Brain microvascular endothelial cell (primary cell): ENCODE measurements at regions not wholly inside any gene's neighbourhood (a gene's known extent, or its start where the extent isn't known, plus 50 kb on each side); places are given as distances from the start of the nearest gene placed in this dataset.

Source experiments
- DNase-seq: peaks from one replicate; pipeline ENCODE4 v3.0.0-alpha.2; 2020
- H3K27ac ChIP-seq: fragments of 250-450 bp; sonication (Bioruptor Pico); 2 replicates; pipeline ENCODE4 v1.5.1; 2020; ENCODE audit warnings: mild to moderate bottlenecking, moderate library complexity
- H3K27me3 ChIP-seq: fragments of 250-450 bp; sonication (Bioruptor Pico); replicated peaks from 2 replicates; pipeline ENCODE4 v1.5.1; 2020; ENCODE audit warnings: mild to moderate bottlenecking
- H3K36me3 ChIP-seq: fragments of 250-450 bp; sonication (Bioruptor Pico); replicated peaks from 2 replicates; pipeline ENCODE4 v1.5.1; 2020; ENCODE audit warnings: mild to moderate bottlenecking
- H3K4me3 ChIP-seq: 2 replicates; pipeline ENCODE4 v1.5.1; 2011; ENCODE audit warnings: low read depth, mild to moderate bottlenecking, control low read depth, low read length, moderate library complexity
- CTCF ChIP-seq: IDR thresholded peaks from 2 replicates; pipeline ENCODE4 v1.5.1; 2011; ENCODE audit warnings: low read depth, mild to moderate bottlenecking, moderate library complexity, low read length, control low read depth, inconsistent platforms; ENCODE audit errors: missing control alignments
- in situ Hi-C: cut with HindIII; loops from 2 replicates; pipeline ENCODE4 v1.10.0; 2017; ENCODE audit warnings: low sequenced_read_pairs, low pct_ligation_motif_present

GRCh38 chr14:98961191-98961590 is 310.8 kb downstream of the BCL11B start:
- Histone ChIP-seq H3K36me3 (no peaks in the 10 kb centered on the region), H3K4me3 (no peak overlapping the region), H3K27me3 (no peaks in the 10 kb centered on the region), H3K27ac (no peak overlapping the region)
- in situ Hi-C loops = no loop called here
- no peak for TF ChIP-seq CTCF
- DNase-seq = no peak

- Histone ChIP-seq H3K4me3 (no peak overlapping the region), H3K36me3 (no peaks in the 10 kb centered on the region), H3K27ac (no peak overlapping the region), H3K27me3 (no peaks in the 10 kb centered on the region)
- no peak for TF ChIP-seq CTCF
- in situ Hi-C loops = no loop called here
- no peak for DNase-seq
Observed at GRCh38 chr14:98962118-98962517, 309.9 kb downstream of the BCL11B start.

DNA sequence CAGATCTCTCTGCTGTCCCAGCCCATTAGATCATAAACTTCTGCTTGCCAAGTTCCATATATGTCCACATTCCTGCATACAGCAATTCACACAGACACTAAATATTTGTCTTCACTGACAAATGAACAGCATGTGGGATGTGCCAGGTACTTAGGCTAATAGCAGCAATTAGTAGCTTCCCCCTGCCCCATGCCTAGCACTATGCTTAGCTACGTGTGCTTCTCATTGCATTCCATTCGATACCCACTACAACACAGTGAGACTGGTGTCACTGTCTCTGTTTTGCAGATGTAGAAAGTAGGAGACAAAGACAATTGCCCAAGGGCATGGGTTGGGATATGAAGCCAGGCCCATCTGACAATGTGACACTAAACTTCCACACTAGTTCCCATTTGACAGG is 308.4 kb downstream of the BCL11B start:
- Histone ChIP-seq H3K27me3 (no peaks in the 10 kb centered on the region), H3K27ac (no peak overlapping the region), H3K4me3 (no peak overlapping the region), H3K36me3 (no peaks in the 10 kb centered on the region)
- in situ Hi-C loops = no loop called here
- no peak for DNase-seq
- no peak for TF ChIP-seq CTCF

DNA sequence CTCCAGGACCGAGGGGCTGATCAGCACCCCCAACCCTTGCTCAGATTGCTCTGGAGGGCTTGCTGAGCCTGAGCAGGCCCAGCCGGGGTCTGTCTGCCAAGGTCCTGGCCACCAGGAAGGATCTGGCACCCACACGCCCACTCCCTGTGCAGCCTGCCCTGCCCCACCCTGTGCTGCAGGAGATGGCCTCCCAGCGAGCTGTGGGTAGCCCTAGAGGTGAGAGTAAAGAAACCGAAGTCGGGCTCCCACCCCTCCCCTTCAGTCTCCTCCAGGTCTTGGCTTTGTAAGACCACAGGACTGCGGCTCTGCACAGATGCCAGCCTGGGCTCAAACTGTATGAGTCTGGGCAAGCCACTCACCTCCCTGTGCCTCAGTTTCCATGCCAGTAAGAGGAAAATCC is 307.8 kb downstream of the BCL11B start:
- no peak for TF ChIP-seq CTCF
- in situ Hi-C loops = no loop called here
- no peak for DNase-seq
- Histone ChIP-seq H3K27me3 (no peaks in the 10 kb centered on the region), H3K4me3 (no peak overlapping the region), H3K27ac (no peak overlapping the region), H3K36me3 (no peaks in the 10 kb centered on the region)

GRCh38 chr14:98965076-98965475 is 306.9 kb downstream of the BCL11B start:
- DNase-seq = no peak
- in situ Hi-C loops = no loop called here
- TF ChIP-seq CTCF = no peak
- no peak overlapping the region for H3K4me3 ChIP-seq
- no peak overlapping the region for H3K27ac ChIP-seq
- H3K36me3 ChIP-seq = no peaks in the 10 kb centered on the region
- no peaks in the 10 kb centered on the region for H3K27me3 ChIP-seq

DNA sequence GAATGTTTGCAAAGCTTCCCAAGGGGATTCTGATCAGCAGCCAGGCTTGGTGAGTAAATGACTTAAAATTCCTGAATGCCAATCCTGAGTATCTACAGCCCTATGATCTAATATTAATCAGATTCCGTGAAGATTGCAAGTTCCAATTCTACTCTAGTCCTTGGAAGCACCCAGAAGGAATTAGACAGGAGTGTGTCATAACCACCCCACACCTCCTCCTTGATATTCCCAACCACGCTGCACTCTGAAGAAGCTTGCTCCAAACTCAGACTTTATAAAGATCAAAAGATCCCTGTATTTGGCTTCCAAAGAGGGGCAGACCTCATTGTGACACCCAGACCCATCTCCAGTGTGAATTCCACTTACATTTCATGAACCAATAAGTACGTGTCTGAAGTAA is 306.0 kb downstream of the BCL11B start:
- H3K27ac ChIP-seq = no peak overlapping the region
- no peak for DNase-seq
- in situ Hi-C loops = no loop called here

More for the DNA sequence above, 306.0 kb downstream of the BCL11B start:
- TF ChIP-seq CTCF = no peak
- H3K4me3 ChIP-seq = no peak overlapping the region
- H3K27me3 ChIP-seq = no peaks in the 10 kb centered on the region
- H3K36me3 ChIP-seq = no peaks in the 10 kb centered on the region
